ENCODE measurements at regions not wholly inside any gene's neighbourhood (a gene's known extent, or its start where the extent isn't known, plus 50 kb on each side); places are given as distances from the start of the nearest gene placed in this dataset.

- 43 to 47% methylated on average over 10 of the region's 10 CpGs for WGBS, 2 experiments (ENCODE audit: low coverage in 1 of 2, low lambda C conversion rate in 2 of 2, missing lambda C conversion rate in 2 of 2)
These were observed 438.6 kb downstream of the RNF144A start for GRCh38 chr2:7355781-7356180.

GRCh38 chr2:7356909-7357584, 439.8 kb downstream of the RNF144A start:
- H3K9me2 ChIP-seq (ENCODE audit: insufficient read depth), result no peaks in the 10 kb centered on the region
- no peaks in the 10 kb centered on the region for H3K36me3 ChIP-seq (ENCODE audit: low read depth)
- no peak overlapping the region for H2AFZ ChIP-seq
- no peaks in the 10 kb centered on the region for H3K79me2 ChIP-seq (ENCODE audit: insufficient read depth)
- H3K27ac ChIP-seq, result no peak overlapping the region
- no peak overlapping the region for H3K9ac ChIP-seq
- TF ChIP-seq EZH2phosphoT487 (IDR thresholded peaks at IDR 0.05; ENCODE audit: insufficient read depth, low read depth) (no peak), EZH2 (IDR thresholded peaks at IDR 0.05; ENCODE audit: insufficient read depth, poor library complexity, severe bottlenecking) (no peak)
- WGBS, 2 experiments (ENCODE audit: low coverage in 1 of 2, low lambda C conversion rate in 2 of 2, missing lambda C conversion rate in 2 of 2), result 71% methylated on average over 11 of the region's 11 CpGs
- H3K9me3 ChIP-seq (ENCODE audit: low read depth), result no peaks in the 10 kb centered on the region
- no peaks in the 10 kb centered on the region for H3F3A ChIP-seq (ENCODE audit: insufficient read depth)
- no peaks in the 10 kb centered on the region for H3K4me1 ChIP-seq (ENCODE audit: insufficient read depth)
- DNase-seq, result no peak
- no peaks in the 10 kb centered on the region for H3K27me3 ChIP-seq (replicated peaks; ENCODE audit: insufficient read depth)
- H3K4me2 ChIP-seq (ENCODE audit: unreplicated experiment), result no peak overlapping the region
- no peak overlapping the region for H3K4me3 ChIP-seq
- in situ Hi-C loops (cut with MboI), result no loop called here
- H4K20me1 ChIP-seq (ENCODE audit: insufficient read depth), result no peaks in the 10 kb centered on the region

More at GRCh38 chr2:7355781-7356180, 438.6 kb downstream of the RNF144A start:
- H3K79me2 ChIP-seq (ENCODE audit: insufficient read depth), result no peaks in the 10 kb centered on the region
- H3K27ac ChIP-seq, result no peak overlapping the region
- H3K4me1 ChIP-seq (ENCODE audit: insufficient read depth), result no peaks in the 10 kb centered on the region
- no peak overlapping the region for H3K4me3 ChIP-seq
- H3K36me3 ChIP-seq (ENCODE audit: low read depth), result no peaks in the 10 kb centered on the region
- H3K27me3 ChIP-seq (replicated peaks; ENCODE audit: insufficient read depth), result no peaks in the 10 kb centered on the region
- no peak for DNase-seq
- H3K4me2 ChIP-seq (ENCODE audit: unreplicated experiment), result no peak overlapping the region
- H3K9me2 ChIP-seq (ENCODE audit: insufficient read depth), result no peaks in the 10 kb centered on the region
- no peak overlapping the region for H2AFZ ChIP-seq
- H3K9me3 ChIP-seq (ENCODE audit: low read depth), result no peaks in the 10 kb centered on the region
- in situ Hi-C loops (cut with MboI), result no loop called here
- no peak for TF ChIP-seq EZH2phosphoT487 (IDR thresholded peaks at IDR 0.05; ENCODE audit: insufficient read depth, low read depth)
- TF ChIP-seq EZH2 (IDR thresholded peaks at IDR 0.05; ENCODE audit: insufficient read depth, poor library complexity, severe bottlenecking), result no peak
- H3K9ac ChIP-seq, result no peak overlapping the region
- H4K20me1 ChIP-seq (ENCODE audit: insufficient read depth), result no peaks in the 10 kb centered on the region
- no peaks in the 10 kb centered on the region for H3F3A ChIP-seq (ENCODE audit: insufficient read depth)

DNA sequence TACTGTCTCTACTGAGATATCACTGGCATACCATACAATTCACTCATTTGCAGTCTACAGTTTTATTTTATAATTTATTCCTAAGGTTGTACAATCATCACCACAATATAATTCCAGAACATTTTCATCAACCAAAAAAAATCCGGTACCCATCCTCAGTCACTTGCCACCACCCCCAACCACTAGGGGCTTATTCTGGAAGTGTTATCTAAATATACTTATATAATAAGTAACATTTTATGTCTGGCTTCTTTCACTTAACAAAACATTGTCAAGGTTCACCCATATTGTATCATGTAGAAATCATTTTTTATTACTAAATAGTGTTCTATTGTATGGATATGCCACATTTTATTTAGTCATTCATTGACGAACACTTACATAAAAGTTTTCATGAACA, 440.8 kb downstream of the RNF144A start:
- Histone ChIP-seq H4K20me1 (ENCODE audit: insufficient read depth) (no peaks in the 10 kb centered on the region), H3K9ac (no peak overlapping the region), H3K4me1 (ENCODE audit: insufficient read depth) (no peaks in the 10 kb centered on the region), H2AFZ (no peak overlapping the region), H3K9me2 (ENCODE audit: insufficient read depth) (no peaks in the 10 kb centered on the region), H3K4me3 (no peak overlapping the region), H3F3A (ENCODE audit: insufficient read depth) (no peaks in the 10 kb centered on the region), H3K79me2 (ENCODE audit: insufficient read depth) (no peaks in the 10 kb centered on the region), H3K27ac (no peak overlapping the region), H3K27me3 (replicated peaks; ENCODE audit: insufficient read depth) (no peaks in the 10 kb centered on the region), H3K9me3 (ENCODE audit: low read depth) (no peaks in the 10 kb centered on the region), H3K4me2 (ENCODE audit: unreplicated experiment) (no peak overlapping the region), H3K36me3 (ENCODE audit: low read depth) (no peaks in the 10 kb centered on the region)
- in situ Hi-C loops (cut with MboI), result no loop called here
- WGBS, 2 experiments (ENCODE audit: low coverage in 1 of 2, low lambda C conversion rate in 2 of 2, missing lambda C conversion rate in 2 of 2), result 66 to 70% methylated on average over 2 of the region's 2 CpGs
- DNase-seq, result no peak
- TF ChIP-seq EZH2phosphoT487 (IDR thresholded peaks at IDR 0.05; ENCODE audit: insufficient read depth, low read depth), result no peak
- TF ChIP-seq EZH2 (IDR thresholded peaks at IDR 0.05; ENCODE audit: insufficient read depth, poor library complexity, severe bottlenecking), result no peak

DNA sequence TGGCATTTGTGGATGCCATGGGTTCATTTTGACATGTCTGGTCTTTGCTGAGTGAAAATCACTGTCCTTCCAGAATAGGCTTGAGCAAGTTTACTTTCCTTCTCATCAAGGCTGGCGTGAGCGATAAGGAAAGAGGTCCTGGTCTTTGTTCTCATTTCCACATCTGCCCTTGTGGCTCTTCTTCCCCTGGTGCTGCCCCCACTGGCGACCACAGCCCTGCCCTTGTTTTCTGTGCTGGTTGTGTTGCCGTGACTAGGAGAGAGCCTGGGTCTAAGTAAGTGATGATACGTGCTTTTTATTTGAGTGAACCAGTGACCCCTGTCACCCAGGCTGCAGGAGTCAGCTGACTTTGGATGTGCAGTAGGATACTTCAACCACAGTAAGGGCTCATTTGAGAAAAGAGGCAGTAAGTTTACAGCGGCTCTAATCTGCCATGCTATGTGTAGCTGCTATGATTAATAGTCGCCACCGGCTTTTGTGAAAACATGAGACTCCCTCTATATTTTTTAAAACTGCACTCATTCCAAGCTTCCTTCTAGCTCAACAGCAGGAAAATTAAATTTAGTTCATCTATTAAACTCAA, 441.7 kb downstream of the RNF144A start:
- no peaks in the 10 kb centered on the region for H3K4me1 ChIP-seq (ENCODE audit: insufficient read depth)
- no peaks in the 10 kb centered on the region for H3F3A ChIP-seq (ENCODE audit: insufficient read depth)
- H3K4me2 ChIP-seq (ENCODE audit: unreplicated experiment), result no peak overlapping the region
- no peaks in the 10 kb centered on the region for H3K36me3 ChIP-seq (ENCODE audit: low read depth)
- no peaks in the 10 kb centered on the region for H3K79me2 ChIP-seq (ENCODE audit: insufficient read depth)
- H4K20me1 ChIP-seq (ENCODE audit: insufficient read depth), result no peaks in the 10 kb centered on the region
- no peak overlapping the region for H2AFZ ChIP-seq
- in situ Hi-C loops (cut with MboI), result no loop called here
- no peak for TF ChIP-seq EZH2 (IDR thresholded peaks at IDR 0.05; ENCODE audit: insufficient read depth, poor library complexity, severe bottlenecking)
- no peak for TF ChIP-seq EZH2phosphoT487 (IDR thresholded peaks at IDR 0.05; ENCODE audit: insufficient read depth, low read depth)
- no peaks in the 10 kb centered on the region for H3K9me2 ChIP-seq (ENCODE audit: insufficient read depth)
- no peaks in the 10 kb centered on the region for H3K9me3 ChIP-seq (ENCODE audit: low read depth)
- H3K27ac ChIP-seq, result no peak overlapping the region
- H3K9ac ChIP-seq, result no peak overlapping the region
- no peak for DNase-seq
- H3K4me3 ChIP-seq, result no peak overlapping the region
- WGBS, 2 experiments (ENCODE audit: low coverage in 1 of 2, low lambda C conversion rate in 2 of 2, missing lambda C conversion rate in 2 of 2), result 51 to 53% methylated on average over 8 of the region's 8 CpGs
- H3K27me3 ChIP-seq (replicated peaks; ENCODE audit: insufficient read depth), result no peaks in the 10 kb centered on the region

All from GM23248 (cell line).